ENCODE measurements at regions not wholly inside any gene's neighbourhood (a gene's known extent, or its start where the extent isn't known, plus 50 kb on each side); places are given as distances from the start of the nearest gene placed in this dataset.

- TF ChIP-seq CTCF (IDR thresholded peaks at IDR 0.05): no peak
- no peak for TF ChIP-seq EZH2 (IDR thresholded peaks at IDR 0.05; ENCODE audit: borderline replicate concordance, insufficient read depth, low read depth, low read length, poor library complexity, severe bottlenecking)
These were observed 143.1 kb downstream of the RAP2A start for GRCh38 chr13:97577026-97577425.

Measured in B cell (primary cell).